HepG2 (cell line): ENCODE measurements at regions not wholly inside any gene's neighbourhood (a gene's known extent, or its start where the extent isn't known, plus 50 kb on each side); places are given as distances from the start of the nearest gene placed in this dataset.

ENCODE experiments used
- ATAC-seq: fragments of 200-7000 bp; cut with Tn5 transposase; 3 replicates; pipeline ENCODE4 v1.9.1; 2020; ENCODE audit warnings: mild to moderate bottlenecking, moderate library complexity
- BruUV-seq: library from RNA; stranded (reverse); fragments of 400-500 nt; replicated peaks from 2 replicates; lab custom pipeline; 2021; lab: Mats Ljungman, UMichigan
- CTCF ChIA-PET: fragments of 300-600 bp; formaldehyde crosslinking; extraction: SDS; loops from one replicate; lab custom pipeline; 2021; ENCODE audit warnings: low total read pairs, inconsistent platforms, low intra/inter-chr PET ratio; lab: Yijun Ruan, JAX
- POLR2A ChIA-PET: fragments of 350-600 bp; sonication (Branson Sonifier 250); formaldehyde crosslinking; loops from one replicate; lab custom pipeline; 2020; ENCODE audit warnings: antibody characterized with exemption, inconsistent platforms; lab: Yijun Ruan, JAX
- DNase-seq: peaks from one replicate; pipeline ENCODE4 v3.0.0-alpha.2; 2015; ENCODE audit warnings: low spot score
- FAIRE-seq: peaks from 3 replicates; lab custom pipeline; 2011; peaks lifted over from hg19 to GRCh38; lab: Jason Lieb, UNC
- H2AFZ ChIP-seq: one replicate; pipeline ENCODE4 v1.6.1; 2011; ENCODE audit warnings: low read length, inconsistent platforms
- H3K27ac ChIP-seq: fragments of 300-600 bp; 3 replicates; pipeline ENCODE4 v1.8.0; 2011; ENCODE audit warnings: mixed run types, mild to moderate bottlenecking, mixed read lengths, low read length, inconsistent platforms; ENCODE audit not compliant: insufficient read depth; ENCODE audit errors: extremely low read length
- H3K27me3 ChIP-seq, 2 experiments: fragments of 200-600 bp in 1 of 2; 2 replicates in 1 of 2; 3 replicates in 1 of 2; pipeline versions ENCODE4 v1.6.0 to v1.8.0; 2011; ENCODE audit warnings: low read length in 2 of 2, mild to moderate bottlenecking in 2 of 2, moderate library complexity in 2 of 2, inconsistent platforms in 1 of 2; ENCODE audit not compliant: insufficient read depth in 2 of 2, control insufficient read depth in 1 of 2
- H3K36me3 ChIP-seq, 2 experiments: fragments of 200-600 bp in 1 of 2; replicated peaks in 1 of 2; 2 replicates in 1 of 2; 3 replicates in 1 of 2; pipeline versions ENCODE4 v1.5.1 to v1.8.0; 2011; ENCODE audit warnings: low read length in 2 of 2, inconsistent platforms in 1 of 2; ENCODE audit not compliant: insufficient read depth in 2 of 2, control insufficient read depth in 1 of 2
- H3K4me1 ChIP-seq: 2 replicates; pipeline ENCODE4 v1.5.1; 2012; ENCODE audit warnings: low read length, inconsistent platforms; ENCODE audit not compliant: insufficient read depth
- H3K4me2 ChIP-seq: 2 replicates; pipeline ENCODE4 v1.6.0; 2011; ENCODE audit warnings: low read depth, low read length, inconsistent platforms
- H3K4me3 ChIP-seq, 3 experiments: fragments of 200-600 bp in 1 of 3; sonication (generic), shearing (Covaris generic) in 1 of 3; replicated peaks in 1 of 3; 2 replicates each; pipeline ENCODE4 v1.5.1; 2011 to 2016; ENCODE audit warnings: low read length in 3 of 3, inconsistent platforms in 2 of 3, low read depth in 2 of 3, mild to moderate bottlenecking in 2 of 3, control low read depth in 1 of 3, mixed read lengths in 1 of 3; ENCODE audit not compliant: insufficient read depth in 1 of 3
- H3K79me2 ChIP-seq: one replicate; pipeline ENCODE4 v1.6.1; 2011; ENCODE audit warnings: low read length, inconsistent platforms; ENCODE audit not compliant: insufficient read depth
- H3K9ac ChIP-seq: 2 replicates; pipeline ENCODE4 v1.6.0; 2011; ENCODE audit warnings: mild to moderate bottlenecking, low read depth, low read length, inconsistent platforms; ENCODE audit not compliant: insufficient read depth
- H3K9me3 ChIP-seq: 2 replicates; pipeline ENCODE4 v1.5.1; 2012; ENCODE audit warnings: mild to moderate bottlenecking, low read length
- H4K20me1 ChIP-seq: 2 replicates; pipeline ENCODE4 v1.6.0; 2011; ENCODE audit warnings: inconsistent platforms, mild to moderate bottlenecking, low read length, moderate library complexity; ENCODE audit not compliant: insufficient read depth
- MAFF ChIP-seq: IDR thresholded peaks from 2 replicates; pipeline ENCODE4 v1.6.1; 2011; ENCODE audit warnings: low read depth, low read length, improper control_type of control experiment
- MAFK ChIP-seq, 2 experiments: IDR thresholded peaks in 1 of 2; conservative IDR thresholded peaks in 1 of 2; 2 replicates each; pipeline ENCODE4 v1.6.1; 2011; ENCODE audit warnings: improper control_type of control experiment in 2 of 2, low read length in 2 of 2
- MXD4 ChIP-seq: IDR thresholded peaks from 2 replicates; pipeline ENCODE4 v1.6.1; 2016; ENCODE audit warnings: mild to moderate bottlenecking, missing biosample characterization, missing genetic modification reagents
- NFE2 ChIP-seq: sonication (generic); formaldehyde crosslinking; IDR thresholded peaks from 2 replicates; pipeline ENCODE4 v1.4.0; 2020; ENCODE audit warnings: missing genetic modification reagents
- NONO ChIP-seq, 2 experiments: fragments of 450-650 bp in 1 of 2; sonication (generic) in 1 of 2; formaldehyde crosslinking in 1 of 2; IDR thresholded peaks in 1 of 2; conservative IDR thresholded peaks in 1 of 2; 2 replicates each; pipeline versions ENCODE4 v1.6.1 to v1.8.0; 2017 to 2022; ENCODE audit warnings: mild to moderate bottlenecking in 1 of 2, missing genetic modification reagents in 1 of 2, moderate library complexity in 1 of 2
- PHF20 ChIP-seq: sonication (generic); formaldehyde crosslinking; IDR thresholded peaks from 2 replicates; pipeline ENCODE4 v1.5.0; 2020; ENCODE audit warnings: mild to moderate bottlenecking, missing genetic modification reagents
- RFXANK ChIP-seq: IDR thresholded peaks from 2 replicates; pipeline ENCODE4 v1.6.1; 2016
- ZNF563 ChIP-seq: sonication (generic); formaldehyde crosslinking; IDR thresholded peaks from 2 replicates; pipeline ENCODE4 v1.8.0; 2022; ENCODE audit warnings: mild to moderate bottlenecking, moderate library complexity, missing genetic modification reagents
- ZNF569 ChIP-seq: sonication (generic); formaldehyde crosslinking; IDR thresholded peaks from 2 replicates; pipeline ENCODE4 v1.5.0; 2020; ENCODE audit warnings: mild to moderate bottlenecking, missing genetic modification reagents, moderate library complexity, borderline replicate concordance
- ZSCAN29 ChIP-seq: sonication (generic); formaldehyde crosslinking; conservative IDR thresholded peaks from 2 replicates; pipeline ENCODE4 v1.4.0; 2020; ENCODE audit warnings: mild to moderate bottlenecking, missing genetic modification reagents
- in situ Hi-C: cut with HindIII; loops from 2 replicates; pipeline ENCODE4 v1.10.0; 2017; ENCODE audit warnings: low pct_unique_long_range_greater_than_20kb; ENCODE audit not compliant: extremely low pct_ligation_motif_present
- intact Hi-C: fragments of 100-400 bp; cut with micrococcal nuclease; formaldehyde crosslinking; loops from one replicate; pipeline ENCODE4 v1.10.0; 2022; ENCODE audit not compliant: unreplicated experiment
- TF ChIP-seq, protein P1 (sequence below): sonication (generic); formaldehyde crosslinking; IDR thresholded peaks from 2 replicates; pipeline ENCODE4 v1.5.0; 2020; ENCODE audit warnings: missing genetic modification reagents, mild to moderate bottlenecking, borderline replicate concordance
- TF ChIP-seq, protein P2 (sequence below): sonication (generic); formaldehyde crosslinking; IDR thresholded peaks from 2 replicates; pipeline ENCODE4 v1.4.0; 2020; ENCODE audit warnings: missing genetic modification reagents

DNA sequence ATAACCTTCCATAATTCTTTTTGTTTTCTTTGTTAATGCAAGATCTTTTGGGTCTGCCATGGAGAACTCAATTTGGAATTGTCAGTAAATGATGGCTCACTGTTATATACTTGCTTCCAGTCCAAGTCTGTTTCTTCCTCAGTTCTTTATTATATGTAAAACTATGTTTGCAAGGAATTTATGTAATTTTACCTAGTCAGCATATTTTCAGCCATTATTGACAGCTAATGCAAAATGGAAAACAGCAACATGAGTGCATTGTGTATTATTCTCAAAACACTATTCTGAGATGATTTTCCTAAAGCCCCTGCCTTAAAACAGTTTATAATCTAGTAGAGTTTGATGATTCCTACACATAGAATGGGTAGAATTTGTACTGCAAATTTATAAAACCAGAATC lies 167.5 kb downstream of the TANC2 start:
- DNase-seq (no peak), FAIRE-seq (no peak)
- CTCF ChIA-PET: no interaction called here
- no peaks in the 10 kb centered on the region for H3K79me2 ChIP-seq
- BruUV-seq: no TSS peak
- H3K27me3 ChIP-seq: peaks cover 0 to 1% of the 10 kb centered on the region in 2 experiments; a peak in 2 of 5 replicates
- H3K4me1 ChIP-seq: no peaks in the 10 kb centered on the region
- intact Hi-C loops: no loop called here
- no peaks in the 10 kb centered on the region for H3K36me3 ChIP-seq
- H3K9me3 ChIP-seq: no peaks in the 10 kb centered on the region
- in situ Hi-C loops: no loop called here
- no peak overlapping the region for H3K4me3 ChIP-seq
- H3K27ac ChIP-seq: no peak overlapping the region
- TF ChIP-seq NONO (IDR thresholded peaks at IDR 0.05) (no peak), NONO (CRISPR knock-in tag; conservative IDR thresholded peaks at IDR 0.05) (no peak), ZNF569 (CRISPR knock-in tag) (no peak), ZSCAN29 (no peak), ZNF563 (no peak), MAFK (conservative IDR thresholded peaks at IDR 0.05 in 1 of 2, IDR thresholded peaks at IDR 0.05 in 1 of 2; ENCODE audit: low read length in 2 of 2) (peak; percentile 98 to 99), RFXANK (no peak), MXD4 (CRISPR knock-in tag) (no peak), PHF20 (CRISPR knock-in tag) (no peak), MAFF (peak; percentile 99), NFE2 (no peak)
- TF ChIP-seq, protein P1, sequence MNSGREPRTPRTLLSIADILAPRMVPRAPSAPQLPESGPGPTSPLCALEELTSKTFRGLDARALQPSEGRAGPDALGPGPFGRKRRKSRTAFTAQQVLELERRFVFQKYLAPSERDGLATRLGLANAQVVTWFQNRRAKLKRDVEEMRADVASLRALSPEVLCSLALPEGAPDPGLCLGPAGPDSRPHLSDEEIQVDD (CRISPR knock-in tag): no peak
- TF ChIP-seq, protein P2, sequence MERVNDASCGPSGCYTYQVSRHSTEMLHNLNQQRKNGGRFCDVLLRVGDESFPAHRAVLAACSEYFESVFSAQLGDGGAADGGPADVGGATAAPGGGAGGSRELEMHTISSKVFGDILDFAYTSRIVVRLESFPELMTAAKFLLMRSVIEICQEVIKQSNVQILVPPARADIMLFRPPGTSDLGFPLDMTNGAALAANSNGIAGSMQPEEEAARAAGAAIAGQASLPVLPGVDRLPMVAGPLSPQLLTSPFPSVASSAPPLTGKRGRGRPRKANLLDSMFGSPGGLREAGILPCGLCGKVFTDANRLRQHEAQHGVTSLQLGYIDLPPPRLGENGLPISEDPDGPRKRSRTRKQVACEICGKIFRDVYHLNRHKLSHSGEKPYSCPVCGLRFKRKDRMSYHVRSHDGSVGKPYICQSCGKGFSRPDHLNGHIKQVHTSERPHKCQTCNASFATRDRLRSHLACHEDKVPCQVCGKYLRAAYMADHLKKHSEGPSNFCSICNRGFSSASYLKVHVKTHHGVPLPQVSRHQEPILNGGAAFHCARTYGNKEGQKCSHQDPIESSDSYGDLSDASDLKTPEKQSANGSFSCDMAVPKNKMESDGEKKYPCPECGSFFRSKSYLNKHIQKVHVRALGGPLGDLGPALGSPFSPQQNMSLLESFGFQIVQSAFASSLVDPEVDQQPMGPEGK: no peak
- TF ChIP-seq, all 625 proteins: peak for 2
- POLR2A ChIA-PET: no interaction called here
- ATAC-seq: no peak
- H3K9ac ChIP-seq: no peak overlapping the region
- H4K20me1 ChIP-seq: no peaks in the 10 kb centered on the region
- H3K4me2 ChIP-seq: no peak overlapping the region
- no peak overlapping the region for H2AFZ ChIP-seq
